HEK293 (cell line): ENCODE measurements at regions not wholly inside any gene's neighbourhood (a gene's known extent, or its start where the extent isn't known, plus 50 kb on each side); places are given as distances from the start of the nearest gene placed in this dataset.

Source experiments
- FEZF1 ChIP-seq: fragments of 450-650 bp; formaldehyde crosslinking; IDR thresholded peaks from 2 replicates; pipeline ENCODE4 v1.5.1; 2016; ENCODE audit warnings: missing biosample characterization, missing genetic modification characterization
- HOXD13 ChIP-seq: sonication (generic); formaldehyde crosslinking; IDR thresholded peaks from 2 replicates; pipeline ENCODE4 v1.8.0; 2022; ENCODE audit warnings: missing genetic modification reagents, borderline replicate concordance
- IKZF3 ChIP-seq: fragments of 450-650 bp; IDR thresholded peaks from 2 replicates; pipeline ENCODE4 v1.5.0; 2018; ENCODE audit warnings: missing biosample characterization, mild to moderate bottlenecking, missing genetic modification characterization, moderate library complexity
- KLF10 ChIP-seq: fragments of 450-650 bp; IDR thresholded peaks from 2 replicates; pipeline ENCODE4 v1.5.1; 2018; ENCODE audit warnings: missing biosample characterization, mild to moderate bottlenecking, missing genetic modification characterization
- SCRT1 ChIP-seq: fragments of 450-650 bp; formaldehyde crosslinking; IDR thresholded peaks from 2 replicates; pipeline ENCODE4 v1.5.1; 2016; ENCODE audit warnings: missing biosample characterization, missing genetic modification characterization, borderline replicate concordance
- WT1 ChIP-seq: fragments of 450-650 bp; formaldehyde crosslinking; IDR thresholded peaks from 2 replicates; pipeline ENCODE4 v1.5.1; 2016; ENCODE audit warnings: missing biosample characterization, missing genetic modification characterization
- ZBTB1 ChIP-seq: fragments of 450-650 bp; formaldehyde crosslinking; IDR thresholded peaks from 2 replicates; pipeline ENCODE4 v1.5.1; 2016; ENCODE audit warnings: missing biosample characterization, missing genetic modification characterization
- ZBTB17 ChIP-seq: fragments of 450-650 bp; formaldehyde crosslinking; IDR thresholded peaks from 2 replicates; pipeline ENCODE4 v1.5.1; 2016; ENCODE audit warnings: missing biosample characterization, missing genetic modification characterization
- ZEB2 ChIP-seq: fragments of 450-650 bp; formaldehyde crosslinking; IDR thresholded peaks from 2 replicates; pipeline ENCODE4 v1.5.1; 2016; ENCODE audit warnings: missing biosample characterization, missing genetic modification characterization
- ZNF112 ChIP-seq: fragments of 450-650 bp; formaldehyde crosslinking; IDR thresholded peaks from 2 replicates; pipeline ENCODE4 v1.5.0; 2017; ENCODE audit warnings: missing biosample characterization, missing genetic modification characterization
- ZNF138 ChIP-seq: fragments of 450-650 bp; formaldehyde crosslinking; IDR thresholded peaks from 2 replicates; pipeline ENCODE4 v1.5.1; 2016; ENCODE audit warnings: missing biosample characterization, missing genetic modification characterization, borderline replicate concordance
- ZNF146 ChIP-seq: fragments of 450-650 bp; formaldehyde crosslinking; IDR thresholded peaks from 2 replicates; pipeline ENCODE4 v1.5.1; 2016; ENCODE audit warnings: missing biosample characterization, missing genetic modification characterization
- ZNF175 ChIP-seq: fragments of 450-650 bp; formaldehyde crosslinking; IDR thresholded peaks from 2 replicates; pipeline ENCODE4 v1.5.1; 2016; ENCODE audit warnings: missing biosample characterization, missing genetic modification characterization
- ZNF211 ChIP-seq: fragments of 450-650 bp; formaldehyde crosslinking; IDR thresholded peaks from 2 replicates; pipeline ENCODE4 v1.5.1; 2016; ENCODE audit warnings: low read depth, missing biosample characterization, missing genetic modification characterization
- ZNF239 ChIP-seq: fragments of 450-650 bp; formaldehyde crosslinking; IDR thresholded peaks from 2 replicates; pipeline ENCODE4 v1.5.1; 2016; ENCODE audit warnings: missing biosample characterization, missing genetic modification characterization
- ZNF248 ChIP-seq: fragments of 450-650 bp; formaldehyde crosslinking; IDR thresholded peaks from 2 replicates; pipeline ENCODE4 v1.5.1; 2017; ENCODE audit warnings: missing biosample characterization, missing genetic modification characterization
- ZNF341 ChIP-seq: fragments of 450-650 bp; formaldehyde crosslinking; IDR thresholded peaks from 2 replicates; pipeline ENCODE4; 2016; ENCODE audit warnings: low read depth, missing biosample characterization, missing genetic modification characterization
- ZNF404 ChIP-seq: fragments of 450-650 bp; formaldehyde crosslinking; IDR thresholded peaks from 2 replicates; pipeline ENCODE4 v1.5.1; 2017; ENCODE audit warnings: missing biosample characterization, missing genetic modification characterization
- ZNF426 ChIP-seq: fragments of 450-650 bp; formaldehyde crosslinking; IDR thresholded peaks from 2 replicates; pipeline ENCODE4 v1.5.1; 2017; ENCODE audit warnings: missing biosample characterization, missing genetic modification characterization, mild to moderate bottlenecking, inconsistent platforms, moderate library complexity
- ZNF544 ChIP-seq: fragments of 450-650 bp; formaldehyde crosslinking; IDR thresholded peaks from 2 replicates; pipeline ENCODE4 v1.5.0; 2017; ENCODE audit warnings: missing biosample characterization, missing genetic modification characterization
- ZNF600 ChIP-seq: fragments of 450-650 bp; formaldehyde crosslinking; IDR thresholded peaks from 2 replicates; pipeline ENCODE4 v1.5.1; 2016; ENCODE audit warnings: missing biosample characterization, missing genetic modification characterization
- ZNF610 ChIP-seq: fragments of 450-650 bp; formaldehyde crosslinking; IDR thresholded peaks from 2 replicates; pipeline ENCODE4 v1.5.1; 2016; ENCODE audit warnings: missing biosample characterization, missing genetic modification characterization, borderline replicate concordance
- ZNF629 ChIP-seq: fragments of 450-650 bp; formaldehyde crosslinking; IDR thresholded peaks from 2 replicates; pipeline ENCODE4 v1.5.1; 2017; ENCODE audit warnings: missing biosample characterization, missing genetic modification characterization
- ZNF654 ChIP-seq: fragments of 450-650 bp; formaldehyde crosslinking; IDR thresholded peaks from 2 replicates; pipeline ENCODE4 v1.5.1; 2016; ENCODE audit warnings: low read depth, missing biosample characterization, missing genetic modification characterization
- ZNF664 ChIP-seq: fragments of 450-650 bp; formaldehyde crosslinking; IDR thresholded peaks from 2 replicates; pipeline ENCODE4 v1.5.1; 2016; ENCODE audit warnings: missing biosample characterization, missing genetic modification characterization
- ZNF701 ChIP-seq: fragments of 450-650 bp; formaldehyde crosslinking; IDR thresholded peaks from 2 replicates; pipeline ENCODE4 v1.5.1; 2016; ENCODE audit warnings: missing biosample characterization, missing genetic modification characterization
- ZNF768 ChIP-seq: fragments of 450-650 bp; formaldehyde crosslinking; IDR thresholded peaks from 2 replicates; pipeline ENCODE4 v1.5.1; 2018; ENCODE audit warnings: missing biosample characterization, mild to moderate bottlenecking, missing genetic modification characterization
- ZNF792 ChIP-seq: fragments of 450-650 bp; formaldehyde crosslinking; IDR thresholded peaks from 2 replicates; pipeline ENCODE4 v1.5.1; 2016; ENCODE audit warnings: missing biosample characterization, missing genetic modification characterization
- ZSCAN23 ChIP-seq: fragments of 450-650 bp; formaldehyde crosslinking; IDR thresholded peaks from 2 replicates; pipeline ENCODE4 v1.5.1; 2016; ENCODE audit warnings: missing biosample characterization, missing genetic modification characterization
- ZSCAN30 ChIP-seq: fragments of 450-650 bp; IDR thresholded peaks from 2 replicates; pipeline ENCODE4 v1.5.1; 2018; ENCODE audit warnings: missing biosample characterization, mild to moderate bottlenecking, missing genetic modification characterization, moderate library complexity
- ZXDB ChIP-seq: fragments of 450-650 bp; formaldehyde crosslinking; IDR thresholded peaks from 2 replicates; pipeline ENCODE4 v1.5.1; 2016; ENCODE audit warnings: missing biosample characterization, missing genetic modification characterization
- TF ChIP-seq, protein P1 (sequence below): fragments of 450-650 bp; formaldehyde crosslinking; IDR thresholded peaks from 2 replicates; pipeline ENCODE4 v1.5.1; 2016; ENCODE audit warnings: missing biosample characterization, missing genetic modification characterization
- TF ChIP-seq, protein P2 (sequence below): fragments of 450-650 bp; formaldehyde crosslinking; IDR thresholded peaks from 2 replicates; pipeline ENCODE4 v1.5.1; 2016; ENCODE audit warnings: missing biosample characterization, missing genetic modification characterization
- TF ChIP-seq, protein P3 (sequence below): fragments of 450-650 bp; formaldehyde crosslinking; IDR thresholded peaks from 2 replicates; pipeline ENCODE4 v1.5.1; 2016; ENCODE audit warnings: missing biosample characterization, missing genetic modification characterization
- TF ChIP-seq, protein P4 (sequence below): fragments of 450-650 bp; formaldehyde crosslinking; IDR thresholded peaks from 2 replicates; pipeline ENCODE4 v1.5.1; 2016; ENCODE audit warnings: missing biosample characterization, missing genetic modification characterization
- TF ChIP-seq, protein P5 (sequence below): fragments of 450-650 bp; formaldehyde crosslinking; IDR thresholded peaks from 2 replicates; pipeline ENCODE4 v1.5.1; 2016; ENCODE audit warnings: missing biosample characterization, missing genetic modification characterization

DNA sequence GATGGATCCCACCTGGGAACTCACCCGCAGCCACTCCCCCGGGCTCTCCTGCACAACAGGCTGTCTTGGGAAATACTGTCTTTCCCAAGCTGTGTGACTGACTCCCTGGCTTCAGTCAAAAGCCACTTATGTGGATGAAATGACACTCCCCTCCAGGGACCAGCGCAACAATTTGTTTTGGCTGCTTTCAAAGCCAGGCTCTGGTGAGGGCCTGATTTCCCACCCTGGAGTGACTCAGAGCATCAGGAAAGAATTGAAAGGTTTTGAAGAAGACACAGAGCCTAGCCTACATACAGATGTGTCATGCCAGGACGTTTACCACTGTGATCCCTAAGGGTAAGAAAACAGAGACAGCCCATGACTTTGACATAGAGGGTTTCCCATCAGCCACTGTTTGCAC is 550.5 kb downstream of the MIAT start (continued):
- TF ChIP-seq, protein P1, sequence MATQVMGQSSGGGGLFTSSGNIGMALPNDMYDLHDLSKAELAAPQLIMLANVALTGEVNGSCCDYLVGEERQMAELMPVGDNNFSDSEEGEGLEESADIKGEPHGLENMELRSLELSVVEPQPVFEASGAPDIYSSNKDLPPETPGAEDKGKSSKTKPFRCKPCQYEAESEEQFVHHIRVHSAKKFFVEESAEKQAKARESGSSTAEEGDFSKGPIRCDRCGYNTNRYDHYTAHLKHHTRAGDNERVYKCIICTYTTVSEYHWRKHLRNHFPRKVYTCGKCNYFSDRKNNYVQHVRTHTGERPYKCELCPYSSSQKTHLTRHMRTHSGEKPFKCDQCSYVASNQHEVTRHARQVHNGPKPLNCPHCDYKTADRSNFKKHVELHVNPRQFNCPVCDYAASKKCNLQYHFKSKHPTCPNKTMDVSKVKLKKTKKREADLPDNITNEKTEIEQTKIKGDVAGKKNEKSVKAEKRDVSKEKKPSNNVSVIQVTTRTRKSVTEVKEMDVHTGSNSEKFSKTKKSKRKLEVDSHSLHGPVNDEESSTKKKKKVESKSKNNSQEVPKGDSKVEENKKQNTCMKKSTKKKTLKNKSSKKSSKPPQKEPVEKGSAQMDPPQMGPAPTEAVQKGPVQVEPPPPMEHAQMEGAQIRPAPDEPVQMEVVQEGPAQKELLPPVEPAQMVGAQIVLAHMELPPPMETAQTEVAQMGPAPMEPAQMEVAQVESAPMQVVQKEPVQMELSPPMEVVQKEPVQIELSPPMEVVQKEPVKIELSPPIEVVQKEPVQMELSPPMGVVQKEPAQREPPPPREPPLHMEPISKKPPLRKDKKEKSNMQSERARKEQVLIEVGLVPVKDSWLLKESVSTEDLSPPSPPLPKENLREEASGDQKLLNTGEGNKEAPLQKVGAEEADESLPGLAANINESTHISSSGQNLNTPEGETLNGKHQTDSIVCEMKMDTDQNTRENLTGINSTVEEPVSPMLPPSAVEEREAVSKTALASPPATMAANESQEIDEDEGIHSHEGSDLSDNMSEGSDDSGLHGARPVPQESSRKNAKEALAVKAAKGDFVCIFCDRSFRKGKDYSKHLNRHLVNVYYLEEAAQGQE, result no peak
- no peak for TF ChIP-seq ZSCAN30 (tag by site-specific recombination)
- TF ChIP-seq ZNF175 (tag by site-specific recombination), result no peak
- TF ChIP-seq ZNF211 (tag by site-specific recombination), result no peak
- TF ChIP-seq SCRT1, result peak; percentile 35; the same call in 1 of the 2 replicates
- no peak for TF ChIP-seq FEZF1
- TF ChIP-seq, protein P2, sequence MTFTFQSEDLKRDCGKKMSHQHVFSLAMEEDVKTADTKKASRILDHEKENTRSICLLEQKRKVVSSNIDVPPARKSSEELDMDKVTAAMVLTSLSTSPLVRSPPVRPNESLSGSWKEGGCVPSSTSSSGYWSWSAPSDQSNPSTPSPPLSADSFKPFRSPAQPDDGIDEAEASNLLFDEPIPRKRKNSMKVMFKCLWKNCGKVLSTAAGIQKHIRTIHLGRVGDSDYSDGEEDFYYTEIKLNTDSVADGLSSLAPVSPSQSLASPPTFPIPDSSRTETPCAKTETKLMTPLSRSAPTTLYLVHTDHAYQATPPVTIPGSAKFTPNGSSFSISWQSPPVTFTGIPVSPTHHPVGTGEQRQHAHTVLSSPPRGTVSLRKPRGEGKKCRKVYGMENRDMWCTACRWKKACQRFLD (tag by site-specific recombination), result no peak
- TF ChIP-seq, protein P3, sequence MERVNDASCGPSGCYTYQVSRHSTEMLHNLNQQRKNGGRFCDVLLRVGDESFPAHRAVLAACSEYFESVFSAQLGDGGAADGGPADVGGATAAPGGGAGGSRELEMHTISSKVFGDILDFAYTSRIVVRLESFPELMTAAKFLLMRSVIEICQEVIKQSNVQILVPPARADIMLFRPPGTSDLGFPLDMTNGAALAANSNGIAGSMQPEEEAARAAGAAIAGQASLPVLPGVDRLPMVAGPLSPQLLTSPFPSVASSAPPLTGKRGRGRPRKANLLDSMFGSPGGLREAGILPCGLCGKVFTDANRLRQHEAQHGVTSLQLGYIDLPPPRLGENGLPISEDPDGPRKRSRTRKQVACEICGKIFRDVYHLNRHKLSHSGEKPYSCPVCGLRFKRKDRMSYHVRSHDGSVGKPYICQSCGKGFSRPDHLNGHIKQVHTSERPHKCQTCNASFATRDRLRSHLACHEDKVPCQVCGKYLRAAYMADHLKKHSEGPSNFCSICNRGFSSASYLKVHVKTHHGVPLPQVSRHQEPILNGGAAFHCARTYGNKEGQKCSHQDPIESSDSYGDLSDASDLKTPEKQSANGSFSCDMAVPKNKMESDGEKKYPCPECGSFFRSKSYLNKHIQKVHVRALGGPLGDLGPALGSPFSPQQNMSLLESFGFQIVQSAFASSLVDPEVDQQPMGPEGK (tag by site-specific recombination), result no peak
- no peak for TF ChIP-seq ZNF701 (tag by site-specific recombination)
- TF ChIP-seq ZBTB1, result no peak
- TF ChIP-seq ZNF112, result no peak
- TF ChIP-seq ZSCAN23 (tag by site-specific recombination), result no peak
- TF ChIP-seq IKZF3 (tag by site-specific recombination), result no peak
- no peak for TF ChIP-seq ZNF610
- TF ChIP-seq, protein P4, sequence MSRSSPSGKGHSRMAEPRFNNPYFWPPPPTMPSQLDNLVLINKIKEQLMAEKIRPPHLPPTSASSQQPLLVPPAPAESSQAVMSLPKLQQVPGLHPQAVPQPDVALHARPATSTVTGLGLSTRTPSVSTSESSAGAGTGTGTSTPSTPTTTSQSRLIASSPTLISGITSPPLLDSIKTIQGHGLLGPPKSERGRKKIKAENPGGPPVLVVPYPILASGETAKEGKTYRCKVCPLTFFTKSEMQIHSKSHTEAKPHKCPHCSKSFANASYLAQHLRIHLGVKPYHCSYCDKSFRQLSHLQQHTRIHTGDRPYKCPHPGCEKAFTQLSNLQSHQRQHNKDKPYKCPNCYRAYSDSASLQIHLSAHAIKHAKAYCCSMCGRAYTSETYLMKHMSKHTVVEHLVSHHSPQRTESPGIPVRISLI (tag by site-specific recombination), result no peak
- TF ChIP-seq HOXD13 (CRISPR knock-in tag), result no peak
- TF ChIP-seq ZNF629 (tag by site-specific recombination), result peak; percentile 44; the same call in 1 of the 2 replicates
- no peak for TF ChIP-seq ZNF404 (tag by site-specific recombination)
- TF ChIP-seq ZNF239, result no peak
- TF ChIP-seq ZNF341, result no peak
- TF ChIP-seq ZNF138 (tag by site-specific recombination), result no peak
- peak; percentile 27; the same call in 1 of the 2 replicates for TF ChIP-seq ZEB2
- no peak for TF ChIP-seq ZNF426 (tag by site-specific recombination)
- TF ChIP-seq ZNF792 (tag by site-specific recombination), result no peak
- no peak for TF ChIP-seq ZXDB (tag by site-specific recombination)
- TF ChIP-seq ZNF600 (tag by site-specific recombination), result no peak
- TF ChIP-seq WT1 (tag by site-specific recombination), result peak; percentile 82
- TF ChIP-seq, protein P5, sequence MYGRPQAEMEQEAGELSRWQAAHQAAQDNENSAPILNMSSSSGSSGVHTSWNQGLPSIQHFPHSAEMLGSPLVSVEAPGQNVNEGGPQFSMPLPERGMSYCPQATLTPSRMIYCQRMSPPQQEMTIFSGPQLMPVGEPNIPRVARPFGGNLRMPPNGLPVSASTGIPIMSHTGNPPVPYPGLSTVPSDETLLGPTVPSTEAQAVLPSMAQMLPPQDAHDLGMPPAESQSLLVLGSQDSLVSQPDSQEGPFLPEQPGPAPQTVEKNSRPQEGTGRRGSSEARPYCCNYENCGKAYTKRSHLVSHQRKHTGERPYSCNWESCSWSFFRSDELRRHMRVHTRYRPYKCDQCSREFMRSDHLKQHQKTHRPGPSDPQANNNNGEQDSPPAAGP, result 0 out of 2 replicates have a peak, but pooled peaks have one; percentile 14
- no peak for TF ChIP-seq ZNF654 (tag by site-specific recombination)
- no peak for TF ChIP-seq ZBTB17
- no peak for TF ChIP-seq KLF10 (tag by site-specific recombination)
- no peak for TF ChIP-seq ZNF146 (tag by site-specific recombination)
- TF ChIP-seq ZNF248 (tag by site-specific recombination), result no peak
- no peak for TF ChIP-seq ZNF664 (tag by site-specific recombination)
- TF ChIP-seq ZNF544, result no peak
- no peak for TF ChIP-seq ZNF768 (tag by site-specific recombination)
